Stimulated activated CD4-positive, alpha-beta T cell treated with anti-CD3 and anti-CD28 coated beads, Interleukin-1b, Interleukin-23, amount 100 ng/mL, for 1 hour (primary cell): ENCODE measurements at regions not wholly inside any gene's neighbourhood (a gene's known extent, or its start where the extent isn't known, plus 50 kb on each side); places are given as distances from the start of the nearest gene placed in this dataset.

ENCODE experiments used
- DNase-seq, 2 donors: peaks; one replicate each; pipeline ENCODE4 v3.0.0-alpha.2; 2020; ENCODE audit warnings: low read depth in 2 of 2

GRCh38 chr13:22001336-22001735 lies 330.5 kb downstream of the FGF9 start:
- DNase-seq = no peak

GRCh38 chr13:22002893-22003292 lies 332.0 kb downstream of the FGF9 start:
- DNase-seq = no peak

DNA sequence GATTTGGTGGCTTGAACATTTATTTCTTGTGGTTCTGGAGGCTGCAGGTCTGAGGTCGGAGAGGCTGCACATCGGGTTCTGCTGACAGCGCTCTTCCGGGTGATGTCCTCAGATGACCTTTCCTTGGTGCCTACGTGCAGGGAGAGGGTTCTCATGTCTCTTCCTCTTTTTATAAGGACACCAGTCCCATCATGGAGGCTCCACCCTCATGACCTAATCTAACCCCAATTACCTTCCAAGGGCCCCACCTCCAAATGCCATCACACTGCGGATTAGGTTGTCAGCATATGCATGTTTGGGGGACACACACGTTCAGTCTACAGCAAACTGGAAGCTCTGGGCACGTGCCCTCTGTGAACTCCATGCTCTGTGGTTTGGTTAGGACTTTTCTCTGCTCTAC lies 338.6 kb downstream of the FGF9 start:
- DNase-seq = no peak

- no peak for DNase-seq
Measured at GRCh38 chr13:22009937-22010336, 339.1 kb downstream of the FGF9 start.

GRCh38 chr13:22012686-22013085 lies 341.8 kb downstream of the FGF9 start:
- no peak for DNase-seq

DNA sequence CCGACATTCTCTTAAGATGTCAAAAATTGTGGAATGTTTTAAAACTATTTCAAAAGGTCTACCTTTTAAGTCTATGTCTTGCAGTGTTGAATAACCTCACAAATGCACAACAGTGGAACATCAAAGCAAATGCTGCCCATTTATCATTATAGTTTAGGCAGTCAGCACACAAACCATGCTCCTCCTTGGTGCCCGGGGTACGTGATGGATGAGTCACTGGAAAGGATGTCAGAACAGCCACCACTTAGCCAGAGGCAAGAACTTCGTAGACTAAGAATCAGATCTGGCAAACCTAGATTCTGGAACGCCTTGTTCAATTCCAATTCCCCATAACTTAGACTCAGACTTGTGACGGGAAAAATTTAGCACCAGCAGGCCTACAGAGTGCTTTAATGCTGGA lies 343.6 kb downstream of the FGF9 start:
- no peak for DNase-seq

- DNase-seq = no peak
Measured at GRCh38 chr13:22017226-22017625, 346.4 kb downstream of the FGF9 start.

- DNase-seq = no peak
Measured at GRCh38 chr13:22018076-22018835, 347.4 kb downstream of the FGF9 start.

GRCh38 chr13:22018836-22019210 lies 347.9 kb downstream of the FGF9 start:
- no peak for DNase-seq

DNA sequence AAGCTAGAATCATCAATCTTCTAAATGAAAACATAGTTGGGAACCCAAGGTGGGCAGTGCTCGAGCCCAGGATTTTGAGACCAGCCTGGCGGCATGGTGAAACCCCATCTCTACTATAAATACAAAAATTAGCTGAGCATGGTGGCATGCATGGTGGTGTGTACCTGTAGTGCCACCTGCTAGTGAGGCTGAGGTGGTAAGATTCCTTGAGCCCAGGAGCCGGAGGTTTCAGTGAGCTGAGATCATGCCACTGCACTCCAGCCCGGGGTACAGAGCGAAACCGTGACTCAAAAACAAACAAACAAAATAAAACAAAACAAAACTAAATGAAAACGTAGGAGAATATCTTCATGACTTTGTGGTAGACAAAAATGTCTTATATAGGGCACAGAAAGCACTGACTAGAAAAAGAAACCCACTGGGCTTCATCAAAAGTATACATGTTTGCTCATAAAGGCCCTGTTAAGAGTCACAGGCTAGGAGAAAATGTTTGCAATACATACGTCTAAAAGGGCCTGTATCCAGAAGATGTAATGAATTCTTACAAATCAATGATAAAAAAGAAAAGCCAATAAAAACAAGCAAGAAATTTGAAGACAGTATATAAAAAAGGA lies 353.6 kb downstream of the FGF9 start:
- DNase-seq = no peak

DNA sequence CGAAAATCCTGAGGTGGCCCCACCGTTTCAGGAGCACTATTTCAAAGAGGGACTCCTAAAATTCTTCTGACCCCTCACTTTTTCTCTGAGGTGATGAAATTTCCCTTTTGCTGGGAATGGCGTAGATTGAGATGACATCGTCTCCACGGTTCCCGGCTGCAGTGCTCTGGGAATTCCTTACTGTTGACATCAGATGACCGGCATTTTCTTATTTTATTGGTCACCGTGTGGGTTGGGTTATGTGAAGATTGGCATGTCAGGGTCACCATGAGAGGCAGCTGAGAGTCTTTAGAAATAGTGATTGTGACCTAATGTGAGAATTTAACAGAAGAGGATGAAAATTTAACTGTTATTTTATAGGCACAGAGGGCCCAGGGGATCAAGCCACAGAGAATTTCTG lies 356.7 kb downstream of the FGF9 start:
- no peak for DNase-seq

DNA sequence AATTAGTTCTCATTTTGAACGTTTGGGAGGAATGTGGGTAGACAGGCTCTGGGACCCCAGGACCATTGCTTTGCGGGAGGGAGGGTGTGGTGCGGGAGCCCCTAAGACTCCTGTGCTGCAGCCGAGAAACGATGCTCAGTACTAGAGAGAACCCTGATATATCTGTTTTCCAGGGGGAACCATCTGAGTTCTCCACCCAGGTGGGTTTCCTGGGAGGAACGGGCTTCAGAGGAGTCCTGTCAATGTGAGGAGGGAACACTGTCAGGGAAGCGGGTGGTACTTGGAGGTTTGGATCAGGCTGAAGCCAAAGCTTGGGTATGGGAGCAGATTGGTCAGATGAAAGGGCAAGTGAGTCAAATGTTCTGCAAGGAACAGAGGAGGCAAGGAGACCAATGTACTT lies 358.0 kb downstream of the FGF9 start:
- DNase-seq = no peak

- no peak for DNase-seq
Measured at GRCh38 chr13:22030321-22030720, 359.4 kb downstream of the FGF9 start.

DNA sequence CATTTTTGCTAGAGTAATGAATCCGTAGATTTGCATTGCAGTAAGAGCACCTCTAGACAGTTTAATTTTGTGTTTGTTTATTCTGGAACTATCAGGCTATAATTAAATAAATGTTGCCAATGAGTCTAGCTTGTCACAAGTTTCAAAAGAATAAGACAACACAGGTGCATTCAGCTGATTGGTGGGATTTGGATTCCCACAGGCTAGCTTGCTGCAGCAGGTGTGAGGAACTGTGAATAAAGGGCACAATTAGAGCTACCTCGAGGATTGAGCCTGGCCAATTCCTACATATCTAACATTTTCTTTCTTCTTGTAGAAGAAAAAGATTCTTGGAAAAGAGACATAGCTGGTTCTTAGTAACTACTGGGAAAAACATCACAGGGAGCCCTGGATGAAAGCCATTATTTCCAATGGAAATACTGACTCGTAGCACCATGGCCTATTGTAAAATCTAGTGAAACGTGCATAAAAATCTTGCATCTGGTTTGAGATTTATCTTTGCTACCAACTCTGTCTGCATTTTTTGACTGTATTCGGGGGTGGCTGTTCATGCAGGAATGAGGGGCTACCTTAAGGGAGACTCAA lies 360.9 kb downstream of the FGF9 start:
- DNase-seq = no peak

DNA sequence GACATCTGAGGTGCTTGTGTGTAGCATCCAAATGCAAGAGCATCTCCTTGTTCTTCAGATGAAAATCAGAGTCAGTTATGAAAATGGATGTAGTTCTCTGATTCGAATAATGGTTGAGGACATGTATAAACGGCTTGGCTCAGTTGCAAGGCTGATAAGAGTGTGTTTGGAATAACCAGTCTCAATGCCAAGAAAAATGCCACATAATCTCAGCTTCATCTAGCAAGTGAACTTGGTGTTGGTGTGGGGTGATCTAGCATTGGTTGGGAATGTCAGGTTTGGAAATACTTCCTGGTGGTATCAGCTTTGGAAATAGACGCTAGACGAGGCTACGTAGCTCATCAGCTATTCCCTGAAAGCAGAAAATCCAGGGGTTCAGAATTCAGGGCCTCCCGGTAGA lies 362.0 kb downstream of the FGF9 start:
- no peak for DNase-seq

DNA sequence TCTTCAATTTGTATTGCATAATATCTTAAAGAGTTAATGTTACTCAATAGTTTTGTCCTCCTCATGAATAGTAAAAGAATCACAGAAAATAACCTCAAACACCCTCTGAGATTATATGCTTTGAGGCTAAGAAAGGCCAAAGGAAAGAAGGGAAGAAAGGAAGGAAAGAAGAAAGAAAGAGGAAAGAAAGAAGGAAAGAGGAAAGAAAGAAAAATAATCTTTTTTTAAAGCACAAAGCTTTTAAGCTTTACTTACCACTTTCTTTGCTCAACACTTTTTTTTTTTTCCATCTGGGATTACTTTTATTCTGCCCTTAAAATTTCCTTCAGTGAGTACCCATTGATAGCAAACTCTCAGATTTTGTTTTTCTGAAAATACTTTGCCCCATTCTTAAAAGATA lies 369.1 kb downstream of the FGF9 start:
- DNase-seq = no peak

- DNase-seq = no peak
Measured at GRCh38 chr13:22040810-22041364, 370.0 kb downstream of the FGF9 start.

DNA sequence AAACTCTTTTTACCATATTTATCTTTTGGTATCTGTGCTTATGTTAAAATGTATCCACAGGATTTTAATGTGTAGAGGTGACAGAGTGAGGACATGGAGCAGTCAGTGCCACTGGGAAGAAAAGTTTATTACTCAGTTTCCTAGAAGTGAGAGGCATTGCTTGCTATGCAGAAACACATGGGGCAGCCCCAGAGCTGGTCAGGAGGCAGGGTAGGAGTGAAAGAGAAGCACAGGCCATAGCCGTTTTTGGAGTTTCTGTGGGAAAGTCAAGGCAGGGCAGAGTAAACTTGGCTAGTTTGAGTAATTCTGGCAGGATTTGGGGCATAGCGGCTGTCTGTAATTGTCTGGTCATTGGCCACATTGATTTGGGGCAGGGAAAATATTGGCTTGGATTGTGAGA lies 370.9 kb downstream of the FGF9 start:
- DNase-seq = no peak

- DNase-seq = no peak
Measured at GRCh38 chr13:22047082-22047784, 376.4 kb downstream of the FGF9 start.

- DNase-seq = no peak
Measured at GRCh38 chr13:22047785-22048104, 376.9 kb downstream of the FGF9 start.

DNA sequence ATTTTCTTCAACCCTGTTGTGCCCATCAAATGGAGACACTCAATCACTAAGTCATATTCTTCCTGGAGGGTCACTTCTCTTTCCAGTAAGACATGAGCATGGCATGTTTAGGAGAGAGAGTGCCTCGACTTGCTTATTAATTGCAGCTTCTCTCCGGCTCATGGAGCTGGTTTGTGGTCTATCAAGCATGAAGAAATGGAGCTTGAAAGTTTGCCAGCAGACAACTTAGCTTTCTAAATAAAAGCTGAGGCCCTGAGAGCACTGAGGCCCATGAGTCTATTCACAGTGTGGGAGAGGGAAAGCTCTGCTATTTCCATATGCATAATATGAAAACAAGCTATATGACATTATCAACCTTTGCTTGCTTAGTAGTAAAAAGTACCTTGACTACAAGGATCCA lies 378.5 kb downstream of the FGF9 start:
- no peak for DNase-seq

GRCh38 chr13:22050951-22051563 lies 380.2 kb downstream of the FGF9 start:
- DNase-seq = no peak
